ENCODE measurements at regions not wholly inside any gene's neighbourhood (a gene's known extent, or its start where the extent isn't known, plus 50 kb on each side); places are given as distances from the start of the nearest gene placed in this dataset.

DNA sequence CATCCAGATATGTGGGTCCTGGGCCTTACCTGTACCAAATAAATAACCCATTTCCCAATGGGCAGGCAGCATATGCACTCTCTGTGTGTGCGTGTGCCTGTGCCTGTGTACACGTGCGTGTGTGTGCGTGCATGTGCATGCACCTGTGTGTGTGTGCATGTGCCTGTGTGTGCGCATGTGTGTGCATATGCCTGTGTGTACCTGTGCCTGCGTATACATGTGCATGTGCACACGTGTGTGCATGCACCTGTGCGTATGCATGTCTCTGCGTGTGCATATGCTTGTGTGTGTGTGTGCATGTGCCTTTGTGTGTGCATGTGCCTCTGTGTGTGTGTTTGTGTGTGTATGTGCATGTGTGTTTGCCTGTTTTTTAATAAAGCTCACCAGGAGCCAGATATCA is 197.1 kb downstream of the PHETA1 start:
- H3K9me3 ChIP-seq (ENCODE audit: control insufficient read depth, low read length): no peaks in the 10 kb centered on the region
- H3K36me3 ChIP-seq (ENCODE audit: control insufficient read depth, insufficient read depth, low read length): no peaks in the 10 kb centered on the region
- no peak overlapping the region for H3K4me3 ChIP-seq (ENCODE audit: insufficient read depth, low read depth, low read length, poor library complexity, severe bottlenecking)
- no peak overlapping the region for H3K27ac ChIP-seq (ENCODE audit: insufficient read depth, low read length, poor library complexity, severe bottlenecking)
- no peaks in the 10 kb centered on the region for H3K27me3 ChIP-seq (replicated peaks; ENCODE audit: control insufficient read depth, insufficient read depth, low read length, poor library complexity, severe bottlenecking)
- H3K4me1 ChIP-seq (ENCODE audit: control insufficient read depth, insufficient read depth, low read length, poor library complexity, severe bottlenecking): no peaks in the 10 kb centered on the region
- DNase-seq: no peak

DNA sequence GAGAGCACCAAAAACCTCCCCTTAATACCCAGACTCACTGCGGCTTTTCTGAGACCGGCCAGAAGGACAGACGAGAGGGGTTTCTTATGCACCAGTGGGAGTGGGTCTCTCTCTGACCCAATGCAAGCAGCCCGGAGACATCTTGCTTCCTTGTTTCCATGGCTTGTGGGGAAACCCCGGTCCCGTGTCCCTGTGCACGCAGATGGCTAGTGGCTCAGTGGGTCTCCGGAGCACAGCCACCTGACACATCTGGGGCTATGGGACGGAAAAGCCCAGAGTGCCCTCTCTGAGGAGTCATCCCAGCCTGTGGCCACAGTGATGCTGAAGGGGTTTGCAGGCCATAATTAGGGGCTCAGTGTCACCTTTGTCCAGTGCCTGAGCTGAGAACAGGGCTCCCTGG is 197.6 kb downstream of the PHETA1 start:
- H3K4me1 ChIP-seq (ENCODE audit: control insufficient read depth, insufficient read depth, low read length, poor library complexity, severe bottlenecking): no peaks in the 10 kb centered on the region
- no peak overlapping the region for H3K27ac ChIP-seq (ENCODE audit: insufficient read depth, low read length, poor library complexity, severe bottlenecking)
- no peaks in the 10 kb centered on the region for H3K9me3 ChIP-seq (ENCODE audit: control insufficient read depth, low read length)
- H3K36me3 ChIP-seq (ENCODE audit: control insufficient read depth, insufficient read depth, low read length): no peaks in the 10 kb centered on the region
- H3K4me3 ChIP-seq (ENCODE audit: insufficient read depth, low read depth, low read length, poor library complexity, severe bottlenecking): no peak overlapping the region
- H3K27me3 ChIP-seq (replicated peaks; ENCODE audit: control insufficient read depth, insufficient read depth, low read length, poor library complexity, severe bottlenecking): no peaks in the 10 kb centered on the region
- no peak for DNase-seq

DNA sequence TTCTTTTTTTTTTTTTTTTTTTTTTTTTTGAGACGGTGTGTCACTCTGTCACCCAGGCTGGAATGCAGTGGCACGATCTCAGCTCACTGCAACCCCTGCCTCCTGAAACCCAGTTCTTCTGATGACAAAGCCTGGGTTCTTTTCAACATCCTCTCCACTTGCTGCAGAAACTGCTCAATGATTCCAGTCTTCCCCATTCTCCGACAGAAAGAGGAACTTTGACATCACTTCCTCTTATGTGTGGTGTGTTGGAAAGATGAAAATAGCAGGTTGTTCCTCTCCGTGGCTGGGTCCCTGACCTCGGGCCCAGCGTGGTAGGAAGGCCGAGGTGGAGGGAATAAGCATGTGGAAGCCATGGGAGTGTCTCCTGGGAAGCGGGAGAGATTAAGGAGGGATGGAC is 198.4 kb downstream of the PHETA1 start:
- Histone ChIP-seq H3K36me3 (ENCODE audit: control insufficient read depth, insufficient read depth, low read length) (no peaks in the 10 kb centered on the region), H3K27me3 (replicated peaks; ENCODE audit: control insufficient read depth, insufficient read depth, low read length, poor library complexity, severe bottlenecking) (no peaks in the 10 kb centered on the region), H3K27ac (ENCODE audit: insufficient read depth, low read length, poor library complexity, severe bottlenecking) (no peak overlapping the region), H3K9me3 (ENCODE audit: control insufficient read depth, low read length) (no peaks in the 10 kb centered on the region), H3K4me1 (ENCODE audit: control insufficient read depth, insufficient read depth, low read length, poor library complexity, severe bottlenecking) (no peaks in the 10 kb centered on the region), H3K4me3 (ENCODE audit: insufficient read depth, low read depth, low read length, poor library complexity, severe bottlenecking) (no peak overlapping the region)
- no peak for DNase-seq

DNA sequence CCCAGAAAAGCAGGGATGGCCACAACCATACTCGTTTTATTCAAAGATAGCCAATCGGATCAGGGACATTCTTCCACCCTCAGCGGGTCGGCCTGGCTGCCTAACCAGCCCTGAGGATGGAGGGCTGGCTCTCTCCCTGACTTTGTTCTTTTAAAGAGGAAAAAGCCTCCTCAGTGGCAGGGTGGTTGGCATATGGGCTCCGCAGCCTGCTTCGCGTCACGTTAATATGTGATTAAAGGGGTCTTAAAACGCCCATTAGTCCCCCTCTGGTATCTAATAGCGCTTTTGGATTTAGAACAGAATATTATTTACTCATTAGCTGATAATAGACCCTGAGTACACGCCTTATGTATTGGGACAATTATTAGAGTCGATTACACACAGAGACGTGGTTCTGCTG is 199.4 kb downstream of the PHETA1 start:
- H3K4me1 ChIP-seq (ENCODE audit: control insufficient read depth, insufficient read depth, low read length, poor library complexity, severe bottlenecking): no peaks in the 10 kb centered on the region
- no peaks in the 10 kb centered on the region for H3K36me3 ChIP-seq (ENCODE audit: control insufficient read depth, insufficient read depth, low read length)
- no peaks in the 10 kb centered on the region for H3K27me3 ChIP-seq (replicated peaks; ENCODE audit: control insufficient read depth, insufficient read depth, low read length, poor library complexity, severe bottlenecking)
- DNase-seq: no peak
- no peak overlapping the region for H3K27ac ChIP-seq (ENCODE audit: insufficient read depth, low read length, poor library complexity, severe bottlenecking)
- H3K4me3 ChIP-seq (ENCODE audit: insufficient read depth, low read depth, low read length, poor library complexity, severe bottlenecking): no peak overlapping the region
- no peaks in the 10 kb centered on the region for H3K9me3 ChIP-seq (ENCODE audit: control insufficient read depth, low read length)

DNA sequence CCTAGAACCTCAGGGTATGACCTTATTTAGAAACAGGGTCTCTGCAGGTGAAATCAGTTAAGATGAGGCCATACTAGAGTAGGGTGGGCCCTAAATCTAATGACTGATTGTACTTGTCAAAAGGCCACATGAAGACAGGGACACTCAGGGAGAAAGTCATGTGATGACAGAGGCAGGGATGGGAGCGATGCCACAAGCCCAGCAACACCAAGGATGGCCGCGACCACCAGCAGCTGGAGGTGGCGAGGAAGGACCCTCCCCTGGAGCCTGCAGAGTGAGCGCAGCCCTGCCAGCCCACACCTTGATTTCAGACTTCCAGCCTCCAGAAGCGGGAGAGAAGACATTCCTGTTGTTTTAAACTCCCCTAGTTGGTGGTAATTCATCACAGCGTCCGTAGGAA is 199.9 kb downstream of the PHETA1 start:
- no peaks in the 10 kb centered on the region for H3K36me3 ChIP-seq (ENCODE audit: control insufficient read depth, insufficient read depth, low read length)
- H3K4me1 ChIP-seq (ENCODE audit: control insufficient read depth, insufficient read depth, low read length, poor library complexity, severe bottlenecking): no peaks in the 10 kb centered on the region
- no peak overlapping the region for H3K4me3 ChIP-seq (ENCODE audit: insufficient read depth, low read depth, low read length, poor library complexity, severe bottlenecking)
- no peak overlapping the region for H3K27ac ChIP-seq (ENCODE audit: insufficient read depth, low read length, poor library complexity, severe bottlenecking)
- DNase-seq: no peak
- no peaks in the 10 kb centered on the region for H3K27me3 ChIP-seq (replicated peaks; ENCODE audit: control insufficient read depth, insufficient read depth, low read length, poor library complexity, severe bottlenecking)
- H3K9me3 ChIP-seq (ENCODE audit: control insufficient read depth, low read length): no peaks in the 10 kb centered on the region

DNA sequence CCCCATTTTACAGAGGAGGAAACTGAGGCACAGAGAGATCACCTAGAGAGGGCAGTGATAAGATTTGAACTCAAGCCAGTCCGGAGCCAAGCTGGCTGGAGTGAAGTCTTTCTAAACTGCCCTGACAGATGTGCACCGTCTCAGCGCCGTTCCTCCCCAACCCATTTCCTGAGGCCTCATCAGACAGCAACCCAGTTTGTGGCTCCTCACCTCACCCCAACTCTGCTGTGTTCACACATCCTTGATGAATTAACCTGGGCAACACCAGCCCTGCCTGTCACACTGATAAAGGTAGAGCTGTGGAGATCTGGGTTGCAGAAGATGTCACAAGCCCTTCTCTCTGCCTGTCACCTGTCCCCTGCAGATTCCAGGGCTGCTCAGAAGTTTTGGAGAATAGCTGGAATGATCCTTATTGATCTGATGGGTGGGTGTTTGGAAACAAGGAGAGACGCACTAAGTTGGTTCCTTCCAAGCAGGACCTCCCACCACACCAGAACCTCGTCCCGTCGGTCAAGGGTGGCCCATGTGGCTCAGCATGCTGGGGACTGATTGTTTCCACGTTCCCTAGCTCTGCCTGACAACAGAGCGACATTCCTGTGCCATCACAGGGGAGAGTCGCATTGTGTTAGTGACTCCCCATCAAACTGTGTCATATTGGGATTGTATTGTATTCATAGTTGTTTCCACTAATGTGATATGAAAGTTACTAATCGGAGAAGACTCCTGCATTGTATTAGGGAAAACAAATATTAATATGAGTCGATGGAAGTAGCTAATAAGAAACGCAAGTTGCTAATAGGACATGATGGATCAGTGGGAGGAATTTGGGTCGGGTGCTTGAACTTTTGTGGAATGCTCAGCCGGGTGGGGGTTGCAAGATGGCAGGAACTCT is 200.6 kb downstream of the PHETA1 start:
- Histone ChIP-seq H3K4me3 (ENCODE audit: insufficient read depth, low read depth, low read length, poor library complexity, severe bottlenecking) (no peak overlapping the region), H3K27me3 (replicated peaks; ENCODE audit: control insufficient read depth, insufficient read depth, low read length, poor library complexity, severe bottlenecking) (no peaks in the 10 kb centered on the region), H3K27ac (ENCODE audit: insufficient read depth, low read length, poor library complexity, severe bottlenecking) (no peak overlapping the region), H3K4me1 (ENCODE audit: control insufficient read depth, insufficient read depth, low read length, poor library complexity, severe bottlenecking) (no peaks in the 10 kb centered on the region), H3K36me3 (ENCODE audit: control insufficient read depth, insufficient read depth, low read length) (no peaks in the 10 kb centered on the region), H3K9me3 (ENCODE audit: control insufficient read depth, low read length) (no peaks in the 10 kb centered on the region)
- no peak for DNase-seq

DNA sequence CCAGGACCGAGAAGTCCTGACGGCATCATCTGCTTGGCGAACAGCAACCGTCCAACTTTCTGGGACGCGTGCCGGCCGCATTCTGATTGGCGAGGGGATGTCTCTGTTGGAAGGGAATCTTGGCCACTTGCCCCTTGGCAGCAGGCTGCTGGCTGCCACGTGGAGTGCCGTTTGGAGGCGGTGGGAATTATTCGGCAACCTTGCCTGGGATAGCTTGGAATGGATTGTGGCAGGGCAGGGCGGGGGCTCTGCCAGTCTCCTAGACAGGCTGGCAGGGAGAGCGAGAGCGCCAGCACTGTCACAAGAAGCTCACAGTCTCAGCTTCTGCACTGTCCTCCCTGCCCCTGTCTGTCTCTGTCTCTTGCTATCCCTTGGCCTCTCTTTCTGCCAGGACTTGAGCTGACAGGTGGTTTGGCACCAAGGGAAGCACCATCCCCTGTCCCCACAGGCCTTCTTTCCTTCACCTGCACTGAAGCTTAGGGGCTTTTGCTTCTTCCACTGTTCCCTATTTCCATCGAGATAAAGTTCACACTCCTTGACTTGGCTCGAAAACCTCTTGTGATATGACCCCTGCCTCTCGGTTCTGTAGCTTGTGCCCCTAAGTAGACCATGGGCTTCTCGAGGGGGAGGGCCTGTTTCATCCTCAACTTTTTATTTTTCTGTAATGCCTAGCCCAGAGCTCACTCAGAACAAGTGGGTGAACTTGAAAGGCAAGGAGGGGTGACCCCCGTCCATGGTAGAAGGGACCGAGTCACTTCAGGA is 201.9 kb downstream of the PHETA1 start:
- H3K27ac ChIP-seq (ENCODE audit: insufficient read depth, low read length, poor library complexity, severe bottlenecking): no peak overlapping the region
- no peaks in the 10 kb centered on the region for H3K9me3 ChIP-seq (ENCODE audit: control insufficient read depth, low read length)
- no peaks in the 10 kb centered on the region for H3K27me3 ChIP-seq (replicated peaks; ENCODE audit: control insufficient read depth, insufficient read depth, low read length, poor library complexity, severe bottlenecking)
- no peaks in the 10 kb centered on the region for H3K4me1 ChIP-seq (ENCODE audit: control insufficient read depth, insufficient read depth, low read length, poor library complexity, severe bottlenecking)
- DNase-seq: no peak
- no peaks in the 10 kb centered on the region for H3K36me3 ChIP-seq (ENCODE audit: control insufficient read depth, insufficient read depth, low read length)
- no peak overlapping the region for H3K4me3 ChIP-seq (ENCODE audit: insufficient read depth, low read depth, low read length, poor library complexity, severe bottlenecking)

DNA sequence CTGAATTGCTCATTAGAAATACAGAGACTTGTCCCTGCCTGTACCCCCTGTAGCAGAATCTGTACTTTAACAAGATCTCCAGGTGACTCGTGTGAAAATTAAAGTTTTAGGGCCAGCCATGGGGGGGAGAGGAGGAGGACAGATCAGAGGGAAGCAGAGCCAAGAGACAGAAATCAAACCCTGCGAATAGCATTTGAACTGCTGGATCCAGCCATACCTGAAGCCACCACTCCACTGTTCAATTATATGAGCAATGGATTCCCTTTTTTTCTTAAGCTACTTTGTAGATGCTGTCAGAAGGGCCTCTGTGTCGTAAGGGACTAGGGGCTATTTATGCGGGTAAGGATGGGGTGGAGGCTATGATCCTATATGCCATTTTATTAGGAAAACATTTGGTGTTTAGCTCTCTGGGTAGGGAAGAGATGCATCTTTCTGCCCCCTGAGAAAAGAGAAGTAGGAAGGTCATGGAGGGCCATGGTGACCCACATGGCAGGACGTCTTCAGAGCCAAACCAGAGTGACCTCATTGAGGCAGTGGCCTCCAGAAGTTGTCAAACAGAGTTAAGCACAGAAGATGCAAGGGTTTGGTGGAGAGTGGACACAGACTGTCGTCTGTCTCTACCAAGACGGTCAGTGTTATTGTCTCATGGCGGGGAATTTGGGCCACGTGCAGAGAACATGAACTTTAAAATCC is 203.9 kb downstream of the PHETA1 start:
- Histone ChIP-seq H3K27me3 (replicated peaks; ENCODE audit: control insufficient read depth, insufficient read depth, low read length, poor library complexity, severe bottlenecking) (no peaks in the 10 kb centered on the region), H3K4me1 (ENCODE audit: control insufficient read depth, insufficient read depth, low read length, poor library complexity, severe bottlenecking) (no peaks in the 10 kb centered on the region), H3K27ac (ENCODE audit: insufficient read depth, low read length, poor library complexity, severe bottlenecking) (no peak overlapping the region), H3K9me3 (ENCODE audit: control insufficient read depth, low read length) (no peaks in the 10 kb centered on the region), H3K4me3 (ENCODE audit: insufficient read depth, low read depth, low read length, poor library complexity, severe bottlenecking) (no peak overlapping the region), H3K36me3 (ENCODE audit: control insufficient read depth, insufficient read depth, low read length) (no peaks in the 10 kb centered on the region)
- no peak for DNase-seq

DNA sequence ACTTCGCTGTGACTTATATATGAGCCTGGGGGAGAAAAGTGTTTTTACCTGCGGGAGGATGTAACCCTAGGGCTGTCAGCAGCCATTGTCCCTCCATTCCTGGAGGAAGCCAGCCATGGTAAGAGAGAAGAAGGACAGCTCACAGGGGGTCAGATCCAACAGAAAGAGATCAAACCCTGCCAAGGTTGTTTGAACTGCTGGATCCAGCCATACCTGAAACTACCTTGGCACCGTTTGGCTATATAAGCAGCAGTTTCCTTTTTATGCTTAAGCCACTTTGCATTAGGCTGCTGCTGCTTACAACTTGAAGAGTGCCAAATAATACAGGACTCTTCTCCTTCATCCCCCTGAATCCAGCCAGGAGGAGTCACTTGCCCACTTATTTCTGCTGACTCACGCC is 205.5 kb downstream of the PHETA1 start:
- H3K4me1 ChIP-seq (ENCODE audit: control insufficient read depth, insufficient read depth, low read length, poor library complexity, severe bottlenecking): no peaks in the 10 kb centered on the region
- DNase-seq: no peak
- H3K27ac ChIP-seq (ENCODE audit: insufficient read depth, low read length, poor library complexity, severe bottlenecking): no peak overlapping the region
- H3K36me3 ChIP-seq (ENCODE audit: control insufficient read depth, insufficient read depth, low read length): no peaks in the 10 kb centered on the region
- no peaks in the 10 kb centered on the region for H3K9me3 ChIP-seq (ENCODE audit: control insufficient read depth, low read length)
- H3K27me3 ChIP-seq (replicated peaks; ENCODE audit: control insufficient read depth, insufficient read depth, low read length, poor library complexity, severe bottlenecking): no peaks in the 10 kb centered on the region
- H3K4me3 ChIP-seq (ENCODE audit: insufficient read depth, low read depth, low read length, poor library complexity, severe bottlenecking): no peak overlapping the region

DNA sequence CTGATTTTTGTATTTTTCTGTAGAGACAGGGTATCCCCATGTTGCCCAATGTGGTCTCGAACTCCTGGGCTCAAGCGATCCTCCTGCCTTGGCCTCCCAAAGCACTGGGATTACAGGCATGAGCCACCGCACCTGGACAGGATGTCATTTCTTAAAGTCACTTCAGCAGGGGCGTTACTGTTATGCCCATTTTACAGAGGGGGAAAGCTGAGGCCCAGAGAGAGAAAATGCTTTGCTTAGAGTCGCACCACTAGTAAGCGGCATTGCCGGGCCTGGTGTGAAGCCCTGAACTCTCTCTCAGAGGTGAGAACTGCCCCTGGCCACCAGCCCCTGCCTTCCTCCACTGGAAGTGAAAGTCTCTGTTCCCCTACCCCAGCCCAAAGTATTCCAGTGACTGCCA is 207.0 kb downstream of the PHETA1 start:
- H3K36me3 ChIP-seq (ENCODE audit: control insufficient read depth, insufficient read depth, low read length): no peaks in the 10 kb centered on the region
- no peaks in the 10 kb centered on the region for H3K27me3 ChIP-seq (replicated peaks; ENCODE audit: control insufficient read depth, insufficient read depth, low read length, poor library complexity, severe bottlenecking)
- H3K9me3 ChIP-seq (ENCODE audit: control insufficient read depth, low read length): no peaks in the 10 kb centered on the region
- DNase-seq: no peak
- H3K4me3 ChIP-seq (ENCODE audit: insufficient read depth, low read depth, low read length, poor library complexity, severe bottlenecking): no peak overlapping the region
- no peak overlapping the region for H3K27ac ChIP-seq (ENCODE audit: insufficient read depth, low read length, poor library complexity, severe bottlenecking)
- no peaks in the 10 kb centered on the region for H3K4me1 ChIP-seq (ENCODE audit: control insufficient read depth, insufficient read depth, low read length, poor library complexity, severe bottlenecking)
